AG10803 (cell line): ENCODE measurements at regions not wholly inside any gene's neighbourhood (a gene's known extent, or its start where the extent isn't known, plus 50 kb on each side); places are given as distances from the start of the nearest gene placed in this dataset.

Experiments
- DNase-seq: peaks from one replicate; pipeline ENCODE4 v3.0.0; 2010; ENCODE audit warnings: low read depth
- H3K4me3 ChIP-seq: 2 replicates; pipeline ENCODE4 v1.5.1; 2011; ENCODE audit warnings: mild to moderate bottlenecking, low read length, control low read depth
- TF ChIP-seq, protein P1 (sequence below): conservative IDR thresholded peaks from 2 replicates; pipeline ENCODE4 v1.5.1; 2011; ENCODE audit warnings: mild to moderate bottlenecking, low read length, control low read depth, inconsistent platforms

DNA sequence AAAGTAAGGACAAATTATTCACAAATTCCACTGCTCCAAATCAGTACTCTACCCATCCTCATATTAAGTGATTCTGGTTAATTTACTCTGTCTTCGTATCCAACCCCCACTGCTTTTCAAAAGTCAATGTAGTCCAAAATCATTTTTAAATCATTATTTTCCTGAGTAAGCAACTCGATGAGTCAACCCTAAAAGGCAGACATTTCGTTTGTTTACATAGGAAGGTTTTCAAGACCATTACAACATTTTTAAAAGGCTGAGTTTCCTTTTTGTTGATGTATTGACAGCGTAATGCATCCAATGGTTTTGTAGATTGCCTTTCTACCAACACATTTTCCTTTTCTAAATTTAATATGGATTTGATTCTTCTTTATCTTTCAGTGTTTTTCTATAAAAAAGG is 523.0 kb upstream of the ANKRD30A start:
- TF ChIP-seq, protein P1, sequence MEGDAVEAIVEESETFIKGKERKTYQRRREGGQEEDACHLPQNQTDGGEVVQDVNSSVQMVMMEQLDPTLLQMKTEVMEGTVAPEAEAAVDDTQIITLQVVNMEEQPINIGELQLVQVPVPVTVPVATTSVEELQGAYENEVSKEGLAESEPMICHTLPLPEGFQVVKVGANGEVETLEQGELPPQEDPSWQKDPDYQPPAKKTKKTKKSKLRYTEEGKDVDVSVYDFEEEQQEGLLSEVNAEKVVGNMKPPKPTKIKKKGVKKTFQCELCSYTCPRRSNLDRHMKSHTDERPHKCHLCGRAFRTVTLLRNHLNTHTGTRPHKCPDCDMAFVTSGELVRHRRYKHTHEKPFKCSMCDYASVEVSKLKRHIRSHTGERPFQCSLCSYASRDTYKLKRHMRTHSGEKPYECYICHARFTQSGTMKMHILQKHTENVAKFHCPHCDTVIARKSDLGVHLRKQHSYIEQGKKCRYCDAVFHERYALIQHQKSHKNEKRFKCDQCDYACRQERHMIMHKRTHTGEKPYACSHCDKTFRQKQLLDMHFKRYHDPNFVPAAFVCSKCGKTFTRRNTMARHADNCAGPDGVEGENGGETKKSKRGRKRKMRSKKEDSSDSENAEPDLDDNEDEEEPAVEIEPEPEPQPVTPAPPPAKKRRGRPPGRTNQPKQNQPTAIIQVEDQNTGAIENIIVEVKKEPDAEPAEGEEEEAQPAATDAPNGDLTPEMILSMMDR = no peak
- no peak overlapping the region for H3K4me3 ChIP-seq
- peak; percentile 54 for DNase-seq

DNA sequence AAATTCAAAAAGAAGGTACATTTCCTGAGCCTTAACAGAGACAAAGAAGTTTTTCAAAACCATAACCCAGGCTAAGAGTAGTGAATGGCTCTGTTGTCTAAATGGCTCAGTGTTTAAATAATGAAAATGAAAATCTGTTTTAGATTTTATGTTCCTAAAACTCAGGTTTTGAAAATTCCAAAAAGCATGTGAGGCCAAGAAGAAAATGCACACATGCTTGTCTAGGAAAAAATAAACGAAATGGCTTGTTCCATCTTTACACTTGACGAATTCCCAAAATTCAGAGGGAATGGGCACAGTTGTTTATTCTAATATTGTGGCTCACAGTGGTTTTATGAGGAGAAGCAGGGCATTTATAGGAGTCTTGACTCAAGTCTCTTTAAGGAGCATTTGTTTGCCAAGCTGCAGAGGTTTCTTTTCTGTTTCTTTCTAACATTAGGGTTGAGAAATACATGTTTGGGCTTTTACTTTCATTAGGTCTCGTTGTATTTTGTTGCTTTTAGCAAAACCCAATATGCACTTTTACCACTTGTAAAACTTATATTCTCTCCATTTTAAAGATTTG is 527.6 kb upstream of the ANKRD30A start:
- no peak overlapping the region for H3K4me3 ChIP-seq
- TF ChIP-seq, protein P1 = no peak
- peak; percentile 16 for DNase-seq

DNA sequence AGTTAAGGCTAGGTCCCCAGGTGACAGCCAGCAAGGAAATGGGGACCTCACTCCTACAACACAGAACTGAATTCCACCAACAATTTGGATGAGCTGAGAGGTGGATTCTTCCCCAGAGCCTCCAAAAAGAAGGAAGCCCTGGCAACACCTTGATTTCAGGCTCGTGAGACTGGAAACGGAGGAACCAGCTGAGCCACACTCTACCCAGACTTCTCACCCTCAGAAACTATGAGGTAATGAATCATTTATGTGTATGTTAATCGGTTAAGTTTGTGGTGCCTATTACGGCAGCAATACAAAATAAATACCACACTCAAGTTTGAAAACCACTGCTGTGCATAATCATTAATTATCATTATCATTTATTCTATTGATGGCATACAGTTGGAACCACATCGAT is 532.4 kb upstream of the ANKRD30A start:
- H3K4me3 ChIP-seq = no peak overlapping the region
- TF ChIP-seq, protein P1 = no peak
- DNase-seq = no peak

DNA sequence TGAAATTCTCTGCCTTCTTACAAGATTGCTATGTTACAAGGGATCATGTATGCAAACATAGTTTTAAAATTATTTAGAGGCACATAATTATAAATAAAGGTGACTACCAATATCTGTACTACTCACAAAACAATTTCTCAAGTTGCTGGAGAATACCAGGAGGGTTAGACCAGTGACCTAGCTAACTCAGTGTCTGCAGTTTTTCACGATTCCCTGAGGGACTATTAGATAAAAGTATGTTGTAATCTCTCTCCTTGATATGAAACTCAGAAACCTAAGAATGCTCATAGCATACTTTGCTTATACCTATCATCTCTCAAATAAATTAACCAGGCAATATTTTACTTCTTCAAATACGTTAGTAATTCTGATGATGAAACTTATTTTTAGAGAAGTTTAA is 534.0 kb upstream of the ANKRD30A start:
- peak; percentile 16 for DNase-seq
- TF ChIP-seq, protein P1 = no peak
- H3K4me3 ChIP-seq = no peak overlapping the region

DNA sequence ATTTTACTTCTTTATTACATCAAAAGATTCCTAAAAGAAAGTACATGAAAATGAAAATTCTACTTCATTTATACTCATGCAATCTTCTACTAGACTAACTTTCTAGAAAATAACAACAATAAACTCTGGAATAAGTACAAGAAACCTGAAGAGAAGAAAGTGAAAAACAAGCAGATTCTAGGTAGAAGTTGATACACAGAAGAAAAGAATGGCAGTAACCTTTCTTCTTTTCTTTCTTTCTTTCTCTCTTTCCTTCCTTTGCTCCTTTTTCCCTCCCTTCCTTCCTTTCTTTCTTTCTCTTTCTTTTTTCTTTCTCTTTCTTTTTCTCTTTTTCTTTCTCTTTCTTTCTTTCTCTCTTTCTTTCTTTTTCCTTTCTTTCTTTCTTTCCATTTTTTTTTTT is 541.7 kb upstream of the ANKRD30A start:
- no peak for DNase-seq
- no peak overlapping the region for H3K4me3 ChIP-seq
- TF ChIP-seq, protein P1 = no peak

DNA sequence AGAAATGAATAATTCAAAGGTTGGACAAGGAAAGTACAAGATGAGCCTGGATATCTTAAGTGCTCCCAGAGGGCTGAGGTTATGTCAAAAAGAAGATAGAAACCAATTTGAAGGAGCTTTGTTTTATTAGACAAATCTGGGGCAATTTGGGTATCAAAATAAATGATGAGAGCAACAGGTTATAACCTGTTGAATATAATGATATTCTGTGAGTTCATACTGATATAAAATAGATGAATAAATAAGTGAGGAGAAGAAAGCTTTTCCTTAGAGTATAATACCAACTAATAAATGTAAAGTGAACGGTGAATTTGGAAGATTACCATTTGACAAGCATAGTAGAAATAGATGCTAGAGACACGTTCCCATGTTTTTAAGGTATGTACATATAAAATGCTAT is 544.2 kb upstream of the ANKRD30A start:
- TF ChIP-seq, protein P1 = no peak
- H3K4me3 ChIP-seq = no peak overlapping the region
- DNase-seq = no peak

DNA sequence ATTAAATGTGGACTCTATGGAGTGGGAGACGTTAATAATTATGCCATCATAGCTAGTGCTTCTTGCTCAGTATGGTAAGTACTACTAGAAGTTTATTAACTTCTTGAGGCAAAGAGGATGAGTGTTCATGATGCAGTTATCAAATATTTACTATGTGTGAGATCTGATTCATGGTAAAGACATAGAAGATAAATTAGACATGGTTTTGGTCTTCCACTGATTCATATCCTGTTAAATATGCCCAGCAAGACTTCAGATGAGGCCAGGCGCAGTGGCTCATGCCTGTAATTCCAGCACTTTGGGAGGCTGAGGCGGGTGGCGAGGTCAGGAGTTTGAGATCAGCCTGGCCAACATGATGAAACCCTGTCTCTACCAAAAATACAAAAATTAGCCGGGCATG is 547.1 kb upstream of the ANKRD30A start:
- TF ChIP-seq, protein P1 = no peak
- no peak overlapping the region for H3K4me3 ChIP-seq
- DNase-seq = peak; percentile 75
